K562 (cell line): ENCODE measurements at regions not wholly inside any gene's neighbourhood (a gene's known extent, or its start where the extent isn't known, plus 50 kb on each side); places are given as distances from the start of the nearest gene placed in this dataset.

Experiments
- ATAC-seq: fragments of 200-7000 bp; cut with Tn5 transposase; 3 replicates; pipeline ENCODE4 v1.9.1; 2020; ENCODE audit warnings: moderate library complexity
- BruUV-seq: library from RNA; stranded (reverse); fragments of 400-500 nt; replicated peaks from 2 replicates; lab custom pipeline; 2021; lab: Mats Ljungman, UMichigan
- CTCF ChIA-PET: fragments of 300-600 bp; formaldehyde crosslinking; extraction: SDS; loops from one replicate; lab custom pipeline; 2021; ENCODE audit warnings: low intra/inter-chr PET ratio; lab: Yijun Ruan, JAX
- POLR2A ChIA-PET: fragments of 300-600, 350-650 bp; sonication (Branson Sonifier 250); formaldehyde crosslinking; extraction: SDS; loops from one replicate; lab custom pipeline; 2021; ENCODE audit warnings: antibody characterized with exemption, inconsistent platforms; lab: Yijun Ruan, JAX
- DNase-seq, 4 experiments: peaks; one replicate each; pipeline versions ENCODE4 v3.0.0 to v3.0.0-alpha.2; 2011 to 2018; ENCODE audit warnings: low spot score in 3 of 4, mixed read lengths in 3 of 4; ENCODE audit errors: extremely low read depth in 1 of 4
- FAIRE-seq: peaks from 2 replicates; lab custom pipeline; 2011; peaks lifted over from hg19 to GRCh38; lab: Jason Lieb, UNC
- H2AFZ ChIP-seq: 2 replicates; pipeline ENCODE4 v1.6.0; 2011; ENCODE audit warnings: low read depth, low read length, control low read depth, inconsistent platforms
- H3K27ac ChIP-seq: fragments of 200-600 bp; 3 replicates; pipeline ENCODE4 v1.8.0; 2011; ENCODE audit warnings: low read depth, mild to moderate bottlenecking, control low read depth, inconsistent platforms, low read length, moderate library complexity, mixed read lengths; ENCODE audit errors: extremely low read depth
- H3K27me3 ChIP-seq, 2 experiments: fragments of 300-600 bp in 1 of 2; 2 replicates in 1 of 2; 3 replicates in 1 of 2; pipeline versions ENCODE4 v1.6.0 to v1.8.0; 2011; ENCODE audit warnings: inconsistent platforms in 2 of 2, low read length in 2 of 2, mild to moderate bottlenecking in 1 of 2, mixed read lengths in 1 of 2, moderate library complexity in 1 of 2; ENCODE audit not compliant: control insufficient read depth in 2 of 2, insufficient read depth in 2 of 2
- H3K36me3 ChIP-seq: fragments of 300-600 bp; 3 replicates; pipeline ENCODE4 v1.8.0; 2011; ENCODE audit warnings: mild to moderate bottlenecking, low read length, inconsistent platforms; ENCODE audit not compliant: control insufficient read depth, insufficient read depth
- H3K4me1 ChIP-seq, 2 experiments: fragments of 200-600 bp in 1 of 2; replicated peaks in 1 of 2; 2 replicates in 1 of 2; 3 replicates in 1 of 2; pipeline versions ENCODE4 v1.5.1 to v1.8.0; 2011; ENCODE audit warnings: inconsistent platforms in 2 of 2, low read length in 2 of 2, mild to moderate bottlenecking in 1 of 2, mixed read lengths in 1 of 2, moderate library complexity in 1 of 2; ENCODE audit not compliant: control insufficient read depth in 2 of 2, insufficient read depth in 2 of 2
- H3K4me2 ChIP-seq: 2 replicates; pipeline ENCODE4 v1.6.1; 2011; ENCODE audit warnings: low read length, control low read depth, inconsistent platforms, mixed read lengths; ENCODE audit not compliant: insufficient read depth
- H3K4me3 ChIP-seq: fragments of 200-600 bp; sonication (generic), shearing (Covaris generic); 2 replicates; pipeline ENCODE4 v1.5.1; 2016; ENCODE audit warnings: control low read depth, inconsistent platforms
- H3K79me2 ChIP-seq: fragments of 200-600 bp; 3 replicates; pipeline ENCODE4 v1.8.0; 2011; ENCODE audit warnings: low read length, inconsistent platforms; ENCODE audit not compliant: control insufficient read depth, insufficient read depth
- H3K9ac ChIP-seq, 2 experiments: 2 replicates each; pipeline versions ENCODE4 v1.6.0 to v1.6.1; 2011; ENCODE audit warnings: low read depth in 2 of 2, low read length in 2 of 2, control low read depth in 1 of 2, inconsistent platforms in 1 of 2, mild to moderate bottlenecking in 1 of 2, mixed read lengths in 1 of 2; ENCODE audit not compliant: insufficient read depth in 1 of 2
- H3K9me1 ChIP-seq: one replicate; pipeline ENCODE4 v1.6.0; 2011; ENCODE audit warnings: inconsistent platforms, mild to moderate bottlenecking, low read length, moderate library complexity; ENCODE audit not compliant: control insufficient read depth, insufficient read depth
- H3K9me3 ChIP-seq: replicated peaks from 2 replicates; pipeline ENCODE4 v1.5.1; 2011; ENCODE audit warnings: low read depth, low read length, inconsistent platforms; ENCODE audit not compliant: control insufficient read depth, insufficient read depth
- H4K20me1 ChIP-seq: replicated peaks from 2 replicates; pipeline ENCODE4 v1.6.1; 2011; ENCODE audit warnings: low read length, inconsistent platforms, mixed read lengths; ENCODE audit not compliant: control insufficient read depth, insufficient read depth
- FOXP4 ChIP-seq: sonication (generic); formaldehyde crosslinking; IDR thresholded peaks from 2 replicates; pipeline ENCODE4 v1.8.0; 2022; ENCODE audit warnings: mild to moderate bottlenecking, missing genetic modification reagents, borderline replicate concordance
- RHOXF2B ChIP-seq: fragments of 250-450 bp; sonication (Bioruptor Pico); conservative IDR thresholded peaks from 2 replicates; pipeline ENCODE4 v1.5.1; 2021
- WGBS: fragments of 100-300 bp; shearing (Covaris generic); methylation state at CpG from one replicate; pipeline ENCODE4 v1.1.6; 2016; ENCODE audit warnings: low coverage, mixed read lengths; ENCODE audit not compliant: insufficient coverage; ENCODE audit errors: missing lambda C conversion rate; 5-methylcytosine and 5-hydroxymethylcytosine counted together
- in situ Hi-C: fragments of 300-500 bp; cut with MboI; formaldehyde crosslinking; loops from 4 replicates; pipeline ENCODE4 v1.15.0; 2018; ENCODE audit warnings: inconsistent platforms, mixed read lengths
- intact Hi-C: fragments of 100-400 bp; cut with micrococcal nuclease; formaldehyde crosslinking; loops from 2 replicates; pipeline ENCODE4 v1.14.2; 2022

DNA sequence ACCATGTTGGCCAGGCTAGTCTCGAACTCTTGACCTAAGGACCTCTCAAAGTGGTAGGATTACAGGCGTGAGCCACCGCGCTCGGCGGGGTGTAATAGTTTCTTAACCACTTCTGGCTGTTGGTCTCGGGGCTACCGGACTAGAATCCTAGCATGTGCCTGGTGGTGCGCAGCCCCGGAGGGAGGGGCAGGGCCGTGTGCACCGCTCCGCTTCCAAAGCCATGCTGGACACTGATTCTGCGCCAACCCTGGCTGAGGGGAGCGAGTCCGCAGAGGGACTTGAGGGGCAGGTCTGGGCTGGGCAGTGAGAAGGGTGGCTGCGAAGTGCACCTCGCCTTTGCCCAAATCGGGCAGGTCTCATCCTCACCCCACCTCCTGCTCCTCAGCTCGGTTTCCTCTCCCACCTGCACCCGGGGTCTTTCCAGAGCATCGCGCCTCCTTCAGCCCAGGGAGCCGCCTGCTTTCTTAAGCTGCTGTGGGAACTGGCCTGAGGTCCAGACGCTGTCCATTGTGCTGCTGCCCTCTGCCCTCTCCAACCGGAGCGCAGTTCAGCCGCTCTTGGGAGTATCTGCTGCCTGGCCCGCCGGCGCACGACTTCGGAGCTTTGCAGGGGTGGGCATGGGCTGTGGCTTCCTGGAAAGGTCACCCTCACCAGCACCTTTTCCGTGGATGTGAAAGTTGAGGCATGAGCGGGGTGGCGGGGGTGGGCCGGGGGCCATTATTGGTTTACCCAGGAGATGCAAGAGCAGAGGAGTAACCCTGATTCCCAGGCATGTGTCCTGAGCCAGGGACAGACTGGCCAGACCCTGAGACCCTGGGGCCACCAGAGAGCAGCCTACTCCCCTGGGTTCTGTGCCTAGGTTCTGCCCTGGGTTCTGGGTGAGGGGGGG is 422.6 kb upstream of the NUPR2 start:
- H3K36me3 ChIP-seq = no peaks in the 10 kb centered on the region
- H3K9me3 ChIP-seq = 0 out of 2 replicates have a peak, but pooled peaks cover 2% of the 10 kb centered on the region
- no peaks in the 10 kb centered on the region for H3K4me1 ChIP-seq
- TF ChIP-seq RHOXF2B (CRISPR knock-in tag) (no peak), FOXP4 (CRISPR knock-in tag) (no peak)
- ChIA-PET CTCF (no interaction called here), POLR2A (no interaction called here)
- H3K9me1 ChIP-seq = no peaks in the 10 kb centered on the region
- H4K20me1 ChIP-seq = no peaks in the 10 kb centered on the region
- H3K9ac ChIP-seq = no peak overlapping the region
- no TSS peak for BruUV-seq
- intact Hi-C loops (no loop called here), in situ Hi-C loops (no loop called here)
- H3K4me2 ChIP-seq = no peak overlapping the region
- FAIRE-seq (no peak), DNase-seq (no peak), ATAC-seq (no peak)
- H3K79me2 ChIP-seq = no peaks in the 10 kb centered on the region
- H2AFZ ChIP-seq = no peak overlapping the region
- H3K27ac ChIP-seq = no peak overlapping the region
- H3K27me3 ChIP-seq = no peaks in the 10 kb centered on the region
- 8% methylated on average over 34 of the region's 37 CpGs for WGBS
- no peak overlapping the region for H3K4me3 ChIP-seq
